ENCODE measurements at regions not wholly inside any gene's neighbourhood (a gene's known extent, or its start where the extent isn't known, plus 50 kb on each side); places are given as distances from the start of the nearest gene placed in this dataset.

DNA sequence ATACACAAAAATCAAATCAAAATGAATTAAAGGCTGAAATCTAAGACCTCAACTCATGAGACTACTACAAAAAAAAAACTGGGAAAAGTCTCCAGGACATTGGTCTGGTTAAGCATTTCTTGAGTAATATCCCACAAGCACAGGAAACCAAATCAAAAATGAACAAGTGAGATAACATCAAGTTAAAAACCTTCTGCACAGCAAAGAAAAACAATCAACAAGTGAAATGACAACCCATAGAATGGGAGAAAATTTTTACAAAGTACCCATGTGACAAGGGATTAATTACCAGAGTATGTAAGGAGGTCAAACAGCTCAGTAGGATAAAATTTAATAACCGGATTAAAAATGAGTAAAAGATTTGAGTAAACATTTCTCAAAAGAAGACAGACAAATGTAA, 338.7 kb downstream of the SLC16A7 start:
- DNase-seq = no peak

DNA sequence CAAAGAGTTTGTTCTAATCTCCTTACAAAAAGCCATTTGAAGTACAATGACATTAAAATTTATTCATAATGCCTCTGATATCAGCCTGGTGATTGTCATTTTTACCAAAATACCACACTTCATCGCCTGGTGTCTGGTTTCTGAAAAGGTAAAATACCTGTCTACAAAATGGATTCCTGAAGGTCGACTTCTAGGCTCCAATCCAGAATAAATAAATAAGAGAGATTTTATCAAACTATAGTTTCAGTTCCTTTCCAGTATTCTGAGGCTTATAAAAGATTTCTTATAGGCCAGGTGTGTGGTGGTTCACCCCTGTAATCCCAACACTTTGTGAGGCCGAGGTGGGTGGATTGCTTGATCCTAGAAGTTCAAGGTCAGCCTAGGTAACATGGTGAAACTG, 340.7 kb downstream of the SLC16A7 start:
- peak; percentile 83 for DNase-seq

DNA sequence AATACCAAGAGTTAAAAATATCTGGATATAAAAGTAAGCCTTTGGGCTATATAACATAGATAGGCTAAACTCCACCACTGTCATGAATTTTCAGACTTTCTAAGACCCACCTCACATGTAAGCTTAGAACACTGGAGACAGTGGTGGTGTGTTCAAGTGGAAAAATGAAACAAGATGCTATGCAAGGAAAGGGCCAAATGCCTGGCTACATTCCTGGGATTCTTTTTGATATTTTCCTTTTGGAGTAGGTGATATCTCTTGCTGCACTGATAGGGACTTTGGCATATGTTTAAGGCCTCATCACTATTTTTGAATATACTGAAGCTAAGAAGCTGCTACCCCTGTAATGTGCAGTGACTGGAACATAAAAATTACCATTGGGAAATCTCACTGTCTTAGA, 341.3 kb downstream of the SLC16A7 start:
- peak; percentile 69 for DNase-seq

DNA sequence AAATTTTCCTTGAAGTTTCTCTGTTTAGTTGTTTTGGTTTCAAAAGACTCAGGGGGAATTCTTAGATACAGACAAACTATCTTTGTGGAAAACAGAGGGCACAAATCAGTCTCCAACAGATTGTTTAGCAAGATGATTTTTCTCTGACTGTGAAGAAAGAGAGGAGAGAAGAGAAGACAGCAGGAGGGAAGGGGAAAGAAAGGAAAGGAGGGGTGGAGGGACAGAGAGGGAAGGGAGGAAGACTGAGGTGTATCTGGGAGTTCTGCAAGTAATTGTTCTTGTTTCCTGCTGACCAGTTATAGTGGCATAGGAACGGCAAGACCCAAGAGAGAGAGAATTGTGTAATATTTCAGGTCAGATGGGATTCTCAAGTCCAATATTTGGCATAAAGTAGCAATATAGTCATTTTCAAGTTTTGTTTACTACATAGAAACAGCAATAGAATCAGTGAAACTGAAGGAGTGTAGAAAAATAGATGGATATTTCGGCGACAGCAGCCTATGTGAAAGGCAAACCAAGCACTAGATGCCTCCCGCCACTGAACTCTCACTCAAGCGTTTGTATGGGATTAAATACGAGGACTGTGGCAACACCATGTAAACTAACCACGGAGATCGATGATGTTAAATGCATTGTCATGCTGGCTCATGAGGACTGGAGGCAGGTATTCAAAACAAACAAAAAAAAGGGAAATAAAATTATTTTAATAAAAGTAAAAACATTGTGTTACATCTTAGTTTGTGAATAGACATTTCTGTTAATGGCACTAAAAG, 342.5 kb downstream of the SLC16A7 start:
- DNase-seq = no peak

DNA sequence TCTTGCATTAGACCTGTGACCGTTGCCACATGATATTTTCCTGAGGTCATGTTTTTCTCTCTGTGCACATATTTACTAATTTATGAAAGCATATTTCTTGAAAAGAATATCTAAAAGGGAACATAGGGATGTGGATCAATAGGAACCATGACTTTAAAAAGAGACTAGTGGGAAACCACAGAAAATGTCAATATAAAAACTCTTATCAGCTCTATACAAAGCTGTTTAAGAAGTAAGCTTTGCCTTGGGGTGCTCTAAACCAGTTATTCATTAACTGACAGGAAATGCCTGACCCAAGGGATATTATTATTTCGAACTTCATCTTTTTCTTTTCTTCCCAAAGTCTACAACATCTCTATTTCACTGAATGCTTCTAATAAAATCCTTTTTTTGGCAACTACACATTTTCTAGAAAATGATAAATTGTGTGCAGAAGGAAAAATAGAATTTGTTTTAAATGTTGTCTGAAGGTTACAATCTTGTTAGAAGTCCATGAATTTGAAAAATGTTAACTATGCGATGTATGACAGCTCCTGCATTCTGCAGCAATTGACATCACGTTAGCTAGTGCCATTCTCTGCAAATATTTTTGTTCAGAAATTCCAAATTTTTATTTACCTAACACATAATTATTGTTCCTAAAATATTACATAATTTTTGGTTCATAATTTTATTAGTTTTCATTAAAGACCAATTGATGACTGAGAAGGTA, 345.0 kb downstream of the SLC16A7 start:
- DNase-seq = no peak

DNA sequence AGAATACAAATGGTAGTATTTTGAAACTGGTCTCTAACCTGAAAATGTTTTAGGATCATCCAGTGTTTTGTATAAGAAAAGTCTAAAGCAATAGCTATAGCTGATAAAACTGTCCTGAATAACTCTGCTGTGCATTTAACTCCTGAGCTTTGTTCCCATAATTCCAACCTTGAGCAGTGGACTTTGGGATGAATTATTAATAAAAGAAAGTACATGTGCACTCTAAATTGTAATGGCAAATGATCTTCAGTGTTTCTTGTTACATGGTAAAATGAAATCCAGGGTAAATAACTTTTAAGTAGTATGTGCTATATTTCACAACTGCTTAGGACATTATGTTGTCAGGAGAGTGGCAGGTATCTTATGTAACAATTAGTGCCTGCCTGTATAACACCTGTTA, 345.6 kb downstream of the SLC16A7 start:
- DNase-seq = no peak

DNA sequence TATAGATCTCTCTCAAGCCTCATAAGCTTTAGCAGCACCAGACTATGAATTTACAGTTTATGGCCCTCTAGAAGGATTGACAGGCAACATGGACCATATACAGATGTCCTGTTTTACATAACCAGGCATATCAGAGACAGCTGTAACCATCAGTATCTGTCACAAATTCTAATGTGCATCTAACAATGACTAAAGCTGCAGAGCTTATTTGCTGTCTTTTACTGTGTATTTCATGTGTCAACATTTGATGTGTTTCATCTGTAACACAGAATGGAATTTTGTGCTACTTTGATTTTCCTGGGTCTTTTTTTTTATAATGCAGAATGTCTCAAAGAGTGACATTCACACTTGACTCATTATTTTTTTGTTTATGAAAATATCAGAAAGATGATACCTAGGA, 348.3 kb downstream of the SLC16A7 start:
- DNase-seq = no peak

DNA sequence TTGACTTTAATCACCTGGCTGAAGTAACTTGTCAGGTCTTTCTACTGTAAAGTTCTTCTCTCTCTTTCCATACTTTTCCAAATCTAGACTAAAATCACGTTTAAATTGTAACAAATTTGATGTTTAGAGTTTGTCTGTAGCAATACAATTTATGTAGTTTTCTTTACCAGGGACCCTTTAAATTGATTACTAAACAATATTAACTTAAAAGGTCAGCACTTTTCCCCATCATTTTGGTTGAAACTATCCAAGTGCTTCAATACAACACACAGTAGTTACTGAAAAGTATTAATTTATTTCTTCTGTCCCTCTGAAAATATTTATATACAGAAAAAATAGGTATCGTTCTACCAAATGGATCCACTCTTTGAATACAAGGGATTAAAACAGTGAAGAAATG, 350.8 kb downstream of the SLC16A7 start:
- no peak for DNase-seq

DNA sequence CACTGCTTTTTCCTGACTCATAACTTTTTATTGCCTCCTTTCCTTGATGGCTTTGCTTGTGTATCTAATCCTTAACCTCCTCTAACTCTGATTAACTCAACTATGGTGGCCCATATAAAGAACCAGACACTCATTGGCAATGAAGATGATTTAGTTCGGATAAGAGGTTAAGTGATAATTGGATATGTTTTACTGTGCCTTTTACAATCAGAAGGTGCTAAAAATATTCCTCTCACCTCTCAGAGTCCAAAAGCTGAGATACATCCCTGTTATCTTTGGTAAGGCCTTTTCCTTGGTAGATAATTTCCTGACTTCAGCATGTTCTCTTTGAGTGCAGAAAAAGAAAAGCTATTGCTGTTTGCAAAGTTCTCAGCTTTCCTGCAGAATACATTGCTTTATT, 367.7 kb downstream of the SLC16A7 start:
- DNase-seq = no peak

DNA sequence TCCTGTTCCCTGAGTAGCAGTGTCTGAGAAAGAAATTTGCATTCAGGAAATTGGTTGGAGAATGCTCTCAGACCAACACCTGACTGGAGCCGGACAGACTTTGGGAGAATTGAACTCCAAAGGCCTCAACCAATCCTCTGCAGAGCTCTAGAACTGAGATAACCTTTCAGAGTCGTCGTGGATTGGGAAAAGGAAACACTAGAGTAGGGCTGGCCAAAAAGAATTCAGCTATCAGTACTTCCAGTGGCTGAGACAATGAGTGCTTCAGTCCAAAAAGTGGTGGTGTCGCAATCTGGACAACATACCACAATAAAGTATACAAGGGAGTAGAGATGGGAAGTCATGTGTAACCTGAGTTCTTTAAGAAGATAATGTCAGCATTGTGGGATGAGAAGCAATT, 377.1 kb downstream of the SLC16A7 start:
- no peak for DNase-seq

DNA sequence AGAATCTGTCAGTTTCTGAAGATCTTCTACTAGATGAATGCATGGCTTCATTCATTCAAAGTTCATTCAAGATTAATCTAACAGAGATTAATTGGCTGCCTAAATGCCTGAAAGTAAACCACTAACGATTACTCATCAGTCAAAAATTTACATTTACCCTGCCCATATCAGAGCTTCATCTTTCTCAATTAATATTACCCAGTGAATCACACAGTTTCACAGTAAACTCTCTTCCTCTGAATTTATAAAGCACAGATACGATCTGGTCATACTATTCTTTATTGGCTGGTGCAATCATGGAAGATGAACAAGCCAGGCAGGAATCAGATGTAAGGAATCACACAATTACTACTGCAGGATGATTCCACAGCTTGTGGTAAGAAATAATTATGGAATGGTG, 377.7 kb downstream of the SLC16A7 start:
- no peak for DNase-seq

DNA sequence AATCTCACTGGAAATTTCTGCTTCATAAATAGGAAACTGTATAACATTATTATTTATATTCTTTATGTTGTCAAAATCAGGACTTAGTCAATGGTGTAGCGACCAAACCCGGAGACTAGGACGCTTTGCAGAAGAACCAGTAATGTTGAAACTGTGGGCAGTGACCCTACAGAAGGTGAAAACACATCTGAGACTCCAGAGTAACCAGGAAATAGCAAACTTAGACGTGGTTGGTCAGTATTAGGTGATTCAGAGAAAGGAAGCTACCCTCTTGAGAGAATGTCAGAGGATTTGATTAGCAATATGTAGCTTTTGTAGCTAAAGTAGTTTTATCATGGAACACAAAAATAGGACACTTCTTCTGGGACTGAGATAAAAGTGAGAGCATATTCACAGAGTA, 381.9 kb downstream of the SLC16A7 start:
- DNase-seq = no peak

DNA sequence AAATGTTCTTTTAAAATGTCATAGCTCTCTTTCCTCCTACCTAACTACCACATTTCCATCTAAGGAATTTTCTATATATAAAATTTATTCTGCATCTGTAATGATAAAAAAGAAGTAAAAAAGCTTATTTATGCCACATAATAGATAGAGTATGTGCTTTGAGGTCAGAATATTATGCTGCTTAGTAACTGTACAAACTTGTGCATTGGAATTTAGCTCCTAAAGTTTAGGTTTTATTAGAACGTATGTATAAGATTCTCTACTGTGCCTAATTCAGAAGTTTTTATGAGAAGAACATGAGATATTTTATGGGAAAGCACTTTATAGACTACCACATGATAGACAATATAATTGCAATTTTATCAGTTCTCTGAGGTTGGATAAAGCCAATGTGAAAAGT, 384.6 kb downstream of the SLC16A7 start:
- no peak for DNase-seq

DNA sequence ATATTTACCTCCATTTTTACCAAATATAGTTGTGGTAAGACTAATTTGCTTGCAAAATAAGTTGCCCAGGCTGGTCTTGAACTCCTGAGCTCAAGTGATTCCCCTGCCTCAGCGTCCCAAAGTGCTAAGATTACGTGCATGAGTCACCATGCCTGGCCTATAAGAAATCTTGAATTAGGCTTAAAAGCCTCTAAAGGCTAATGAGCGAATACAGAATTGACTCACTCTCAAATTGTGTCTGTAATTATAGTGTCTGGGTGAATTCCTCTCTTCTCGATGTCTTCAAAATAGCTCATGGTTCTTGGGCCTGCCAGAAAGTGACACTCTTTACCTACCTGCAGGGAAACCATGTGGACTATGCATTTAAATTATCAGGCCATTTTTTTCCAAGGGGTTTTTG, 403.5 kb downstream of the SLC16A7 start:
- no peak for DNase-seq

DNA sequence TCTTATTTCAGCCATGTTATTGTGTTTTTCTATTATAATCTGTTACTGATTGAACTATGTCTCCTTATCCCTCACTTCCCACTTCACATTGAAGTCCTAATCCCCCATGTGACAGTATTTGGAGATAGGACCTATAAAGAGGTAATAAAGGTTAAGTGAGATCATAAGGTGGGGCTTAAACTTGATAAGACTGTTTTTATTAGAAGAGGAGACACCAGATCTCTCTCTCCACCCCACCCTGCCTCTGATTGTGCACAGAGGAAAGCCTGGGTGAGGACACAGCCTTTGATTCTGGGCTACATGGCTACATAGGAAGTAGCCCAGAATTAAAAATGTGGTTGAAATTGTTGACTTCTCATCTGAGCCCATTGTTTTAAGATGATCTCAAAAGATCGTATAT, 414.7 kb downstream of the SLC16A7 start:
- no peak for DNase-seq

DNA sequence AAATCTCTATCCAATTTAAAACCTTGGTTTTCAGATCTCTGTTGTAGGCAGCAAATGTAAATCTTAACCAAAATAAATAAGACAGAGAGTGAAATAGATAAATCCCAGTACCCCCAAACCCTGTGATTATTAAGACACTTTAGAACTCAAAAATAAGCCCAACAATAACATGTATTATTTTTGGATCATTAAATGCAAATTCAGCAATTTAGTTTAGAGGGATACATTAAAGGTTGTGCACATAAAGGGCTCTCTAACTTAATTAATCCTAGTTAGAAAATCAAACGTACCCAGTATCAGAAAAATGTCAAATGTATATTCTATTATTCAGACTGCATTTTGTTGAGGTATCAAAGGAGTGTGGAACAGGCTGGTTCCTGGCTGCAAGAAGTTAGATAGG, 416.8 kb downstream of the SLC16A7 start:
- no peak for DNase-seq

DNA sequence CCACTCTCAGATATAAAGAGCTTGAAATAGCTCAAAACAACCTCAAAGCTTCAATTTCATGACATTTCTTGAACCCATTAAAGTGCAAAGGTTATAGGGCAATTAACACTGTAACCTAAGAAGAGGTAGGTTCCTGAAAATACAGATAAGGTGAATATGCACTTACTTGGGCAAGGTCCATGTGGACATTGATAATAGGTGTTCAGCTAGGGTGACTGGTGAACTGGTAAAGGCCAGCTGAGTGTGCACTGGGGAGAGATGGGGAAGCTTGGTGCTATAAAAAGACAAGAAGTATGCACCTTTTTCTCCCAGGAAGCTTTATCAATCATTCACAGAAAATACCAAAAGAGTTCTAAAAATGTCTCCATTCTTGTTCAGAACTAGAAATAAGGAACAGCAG, 418.6 kb downstream of the SLC16A7 start:
- DNase-seq = no peak

DNA sequence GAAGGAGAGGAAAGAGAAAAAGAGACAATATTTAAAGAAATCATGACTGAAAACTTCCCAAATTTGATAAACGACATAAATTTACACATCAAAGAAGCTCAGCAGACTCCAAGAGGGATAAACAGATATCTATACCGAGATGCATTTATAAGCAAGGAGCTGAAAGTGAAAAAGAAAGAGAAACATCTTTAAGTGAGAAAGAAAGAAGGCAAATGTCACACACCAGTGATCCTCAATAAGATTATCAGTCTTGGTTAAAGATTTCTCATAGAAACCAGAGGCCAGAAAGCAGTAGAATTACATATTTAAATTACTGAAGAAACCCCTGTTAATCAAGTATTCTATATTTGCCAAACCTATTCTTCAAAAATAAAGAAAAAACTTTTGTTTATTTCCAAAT, 424.2 kb downstream of the SLC16A7 start:
- no peak for DNase-seq

DNA sequence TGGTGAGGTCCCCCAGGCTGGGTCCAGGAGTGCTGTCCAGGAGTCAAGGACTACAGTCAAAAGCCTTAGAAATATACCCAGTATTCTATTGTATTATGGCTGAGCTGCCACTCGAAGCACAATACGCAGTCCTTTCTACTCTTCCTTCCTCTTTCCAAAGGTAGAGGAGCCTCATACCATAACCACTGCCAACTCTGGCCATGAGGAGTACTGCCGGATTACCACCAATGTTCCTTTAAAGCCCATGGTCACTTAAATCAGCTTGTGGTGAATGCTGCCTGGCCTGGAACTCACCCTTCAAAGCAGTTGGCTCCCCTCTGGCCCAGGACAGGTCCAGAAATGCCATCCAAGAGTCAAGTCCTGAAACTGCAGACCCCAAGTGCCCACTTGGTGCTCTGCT, 425.4 kb downstream of the SLC16A7 start:
- DNase-seq = no peak

DNA sequence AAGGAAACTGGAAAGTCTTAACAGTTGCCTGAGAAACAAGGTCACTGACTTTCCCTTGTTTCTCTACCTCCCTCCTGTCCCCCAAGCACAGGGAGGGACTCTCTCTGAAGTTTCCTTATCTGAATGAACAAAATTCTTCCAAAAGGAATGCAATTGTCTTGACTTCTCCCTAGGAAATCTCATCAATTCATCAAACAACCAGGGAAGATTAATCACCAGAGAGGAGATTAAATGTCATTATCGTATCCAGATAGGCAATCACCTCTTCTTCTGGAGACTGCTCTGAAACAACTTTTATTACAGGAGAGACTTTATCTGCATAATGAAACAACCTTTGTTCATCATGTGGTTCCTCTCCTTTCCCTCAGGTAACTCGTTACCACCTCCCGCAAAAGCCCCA, 431.4 kb downstream of the SLC16A7 start:
- no peak for DNase-seq

DNA sequence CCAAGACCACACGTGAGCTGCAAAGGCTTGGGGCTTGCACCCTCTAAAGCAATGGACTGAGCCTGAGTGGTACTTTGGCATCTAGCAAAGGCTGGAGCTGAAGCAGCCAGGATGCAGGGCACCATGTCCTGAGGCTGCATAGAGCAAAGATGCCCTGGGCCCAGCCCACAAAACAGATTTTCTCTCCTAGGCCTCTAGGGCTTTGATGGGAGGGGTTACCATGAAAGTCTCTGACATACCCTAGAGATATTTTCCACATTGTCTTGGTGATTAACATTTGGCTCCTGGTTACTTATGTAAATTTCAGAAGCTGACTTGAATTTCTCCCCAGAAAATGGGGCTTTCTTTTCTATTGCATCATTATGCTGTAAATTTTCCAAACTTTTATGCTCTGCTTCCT, 438.3 kb downstream of the SLC16A7 start:
- DNase-seq = no peak

DNA sequence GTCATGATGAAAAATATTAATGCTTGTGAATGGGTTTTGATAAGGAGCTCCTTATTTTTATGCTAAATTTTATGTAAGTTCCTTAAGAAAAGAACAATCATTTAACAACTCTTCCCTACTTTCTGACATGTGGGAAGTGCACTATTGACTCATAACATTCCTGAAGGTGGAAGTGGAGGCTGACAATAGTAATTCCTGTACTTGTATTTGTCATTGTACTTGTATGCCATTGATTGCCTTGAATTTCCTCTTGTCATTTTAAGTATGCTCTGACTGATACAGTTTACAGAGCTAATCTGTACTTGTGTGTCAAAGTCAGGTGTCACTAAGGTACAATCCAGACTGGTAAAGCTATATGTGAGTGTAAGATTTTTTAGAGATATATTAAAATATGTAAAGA, 440.0 kb downstream of the SLC16A7 start:
- no peak for DNase-seq

DNA sequence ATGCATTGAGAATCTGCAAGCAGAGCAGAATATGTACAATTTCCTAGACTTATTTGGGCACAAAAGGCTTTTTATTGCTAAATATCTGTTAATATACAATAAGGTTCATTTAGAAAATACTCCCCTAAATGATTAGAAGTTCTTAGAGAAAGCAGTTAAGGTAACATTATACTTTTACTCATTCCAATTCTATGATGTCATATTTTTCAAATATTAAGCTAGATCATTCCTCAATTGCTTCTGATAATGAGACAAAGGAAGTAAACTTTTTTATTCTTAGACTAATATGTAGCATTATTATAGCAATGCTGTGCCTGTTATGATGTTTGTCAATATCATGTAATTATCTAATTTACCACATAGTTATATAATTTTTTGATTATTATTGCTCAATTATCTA, 447.0 kb downstream of the SLC16A7 start:
- DNase-seq = no peak

DNA sequence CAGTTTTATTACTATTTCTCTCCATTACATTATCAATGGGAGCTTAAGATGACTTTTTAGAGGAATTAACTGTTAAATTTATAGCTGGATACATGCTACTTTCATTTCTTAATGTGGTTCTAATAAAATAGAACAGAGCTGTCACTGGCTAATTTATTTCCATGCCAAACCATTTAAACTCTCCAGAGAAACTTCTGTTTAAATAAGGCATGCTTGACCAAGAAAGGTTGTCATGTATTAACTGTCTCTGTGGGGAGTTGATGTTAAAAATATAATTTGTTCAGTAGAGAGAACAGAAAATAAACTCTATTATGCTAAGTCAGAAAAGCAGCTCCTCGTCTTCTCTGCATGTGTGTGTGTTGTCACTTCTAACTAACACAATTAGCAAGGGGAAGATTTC, 447.4 kb downstream of the SLC16A7 start:
- no peak for DNase-seq

DNA sequence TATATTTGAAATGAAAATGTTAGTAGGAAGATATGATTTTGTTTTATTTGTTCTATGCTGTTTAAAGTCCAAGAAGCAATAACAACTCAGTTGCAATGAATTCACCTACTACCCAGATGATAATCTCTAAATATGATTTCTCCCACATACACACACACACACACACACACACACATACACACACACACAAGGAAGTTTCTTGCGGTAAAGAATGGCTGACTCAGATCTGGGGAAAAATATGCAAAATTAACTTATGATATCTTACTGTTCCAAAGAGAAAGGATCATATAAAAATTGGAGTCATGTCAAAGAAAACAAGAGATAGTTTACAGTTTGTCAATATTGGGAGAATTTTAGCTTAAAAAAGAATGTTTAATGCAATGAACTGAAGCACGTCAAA, 456.7 kb downstream of the SLC16A7 start:
- DNase-seq = no peak
